Hematopoietic multipotent progenitor cell treated with erythropoietin and hydrocortisone succinate and interleukin-3 and kit ligand, for 8 days (in vitro differentiated cells): ENCODE measurements at regions not wholly inside any gene's neighbourhood (a gene's known extent, or its start where the extent isn't known, plus 50 kb on each side); places are given as distances from the start of the nearest gene placed in this dataset.

Experiments used
- DNase-seq: peaks from one replicate; pipeline ENCODE4 v3.0.0-alpha.2; 2015

DNA sequence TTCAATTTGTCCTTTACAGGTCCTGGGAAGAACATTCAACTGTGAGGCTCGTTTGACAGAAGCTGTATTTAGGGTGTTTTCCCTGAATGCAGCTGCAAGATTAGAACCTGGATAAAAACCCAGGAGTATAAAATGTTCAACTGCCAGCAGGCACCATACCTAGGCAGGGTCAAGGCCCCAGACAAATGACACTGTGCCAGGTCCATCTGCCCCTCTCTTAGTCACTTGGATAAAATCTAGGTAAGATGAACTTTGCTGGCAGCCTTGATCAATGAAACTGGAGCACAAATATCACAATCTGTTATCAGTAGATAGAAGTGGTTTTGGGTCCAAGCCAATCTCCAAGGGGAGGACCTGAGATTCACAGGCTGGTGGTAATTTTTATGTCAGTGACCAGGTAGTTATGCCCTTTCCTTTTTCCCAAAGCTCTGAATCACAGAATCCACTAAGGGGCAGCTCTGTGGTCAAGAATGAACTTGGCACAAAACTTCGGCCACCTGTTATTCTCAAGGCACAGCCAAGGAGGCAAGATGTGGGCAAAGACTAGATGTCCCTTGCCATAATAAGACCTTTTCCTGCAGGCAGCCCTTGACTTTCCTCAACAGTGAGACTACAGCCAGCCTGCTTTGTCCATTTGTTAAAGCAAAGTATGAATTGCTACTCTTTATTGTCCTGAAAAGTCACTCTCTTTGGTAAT is 501.0 kb downstream of the PPARGC1A start:
- no peak for DNase-seq

DNA sequence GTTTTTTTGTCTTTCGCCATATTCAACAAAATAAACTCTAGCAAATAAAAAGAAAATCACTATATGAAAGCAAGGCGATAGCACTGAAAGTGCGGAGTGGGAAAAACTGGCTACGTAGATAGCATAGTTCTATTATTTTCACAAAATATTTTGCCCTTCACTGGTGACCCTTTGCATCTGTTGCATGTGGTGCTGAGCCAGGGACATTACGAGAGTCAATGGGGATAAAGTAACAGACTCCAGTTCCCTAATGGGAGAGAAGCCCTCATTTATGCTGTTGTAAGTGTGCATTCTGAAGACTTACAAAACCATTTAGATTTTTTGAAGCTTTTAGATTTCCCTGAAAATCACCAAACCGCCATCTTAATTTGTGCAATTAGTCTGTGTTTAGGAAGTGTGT is 501.6 kb downstream of the PPARGC1A start:
- DNase-seq: no peak

DNA sequence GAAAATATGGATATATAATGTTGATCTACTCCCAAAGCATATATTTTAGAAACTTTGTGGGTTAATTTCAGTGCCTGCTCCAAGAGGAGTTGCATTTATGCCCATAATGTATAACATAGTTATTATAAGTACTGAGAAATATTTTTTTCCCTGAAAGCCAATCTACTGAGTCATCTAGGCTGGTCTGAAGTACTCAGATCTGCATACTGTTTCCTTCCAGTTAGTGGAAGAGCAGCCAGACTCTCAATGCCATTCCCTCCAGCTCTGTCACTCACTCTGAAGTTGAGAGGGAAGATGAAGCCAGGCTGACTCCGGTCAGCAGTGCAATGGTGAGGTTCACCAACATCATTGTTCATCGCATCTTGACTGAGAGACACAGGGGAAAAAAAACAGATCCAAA is 505.1 kb downstream of the PPARGC1A start:
- no peak for DNase-seq

DNA sequence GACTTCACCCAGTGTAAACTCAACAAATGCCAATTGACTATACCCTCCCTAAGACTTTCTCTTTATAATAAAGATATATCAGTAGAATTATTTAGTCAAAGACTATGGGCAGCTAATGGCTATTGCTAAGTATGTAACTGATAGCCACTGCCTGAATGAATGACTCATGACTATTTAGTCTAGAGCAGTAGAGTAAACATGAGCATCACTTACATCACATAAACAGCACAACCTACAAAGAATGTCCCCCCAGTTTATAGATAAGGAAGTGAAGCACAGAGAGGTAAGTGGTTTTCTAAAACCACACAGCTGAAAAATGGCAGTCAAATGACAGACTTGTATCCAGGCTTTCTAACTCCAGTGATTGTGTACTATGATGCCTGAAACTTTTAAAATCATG is 507.0 kb downstream of the PPARGC1A start:
- no peak for DNase-seq

DNA sequence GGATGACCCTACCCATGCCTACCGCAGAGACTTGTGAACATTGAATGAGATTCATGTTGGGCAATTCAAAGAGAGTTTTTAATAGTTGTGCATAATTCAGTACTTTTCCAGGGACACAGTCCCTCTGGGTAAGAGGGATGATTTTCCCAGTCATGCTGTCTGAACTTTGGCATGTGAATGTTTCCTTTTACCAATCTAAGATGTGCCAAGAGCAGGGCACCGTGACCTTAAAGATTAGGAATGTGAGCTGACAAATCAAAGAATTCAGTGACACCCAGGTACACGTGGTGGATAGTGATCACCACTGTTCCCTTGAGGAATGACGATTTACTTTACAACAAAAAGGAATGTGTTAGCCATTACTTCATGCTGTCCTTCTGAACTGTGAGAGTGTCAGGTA is 515.6 kb downstream of the PPARGC1A start:
- DNase-seq: no peak

DNA sequence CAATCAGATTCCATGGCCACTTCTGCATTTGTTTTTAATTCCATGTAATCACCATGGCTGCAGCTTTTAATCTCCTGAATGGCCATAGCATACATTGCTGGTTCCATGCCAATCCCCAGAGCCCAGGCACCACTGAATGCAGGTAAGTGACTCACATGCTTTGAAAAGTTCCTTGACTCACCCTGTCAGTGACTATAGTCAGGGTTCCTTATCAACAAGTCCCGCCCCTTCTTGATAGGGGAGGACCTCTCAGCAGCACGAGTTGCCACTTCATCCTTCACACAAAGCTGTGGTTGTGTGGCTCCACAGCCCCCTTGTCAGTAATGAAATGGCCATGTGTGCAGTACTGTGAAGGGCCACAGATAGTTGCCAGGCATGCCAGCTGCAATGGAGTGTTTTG is 516.6 kb downstream of the PPARGC1A start:
- peak; percentile 2 for DNase-seq

DNA sequence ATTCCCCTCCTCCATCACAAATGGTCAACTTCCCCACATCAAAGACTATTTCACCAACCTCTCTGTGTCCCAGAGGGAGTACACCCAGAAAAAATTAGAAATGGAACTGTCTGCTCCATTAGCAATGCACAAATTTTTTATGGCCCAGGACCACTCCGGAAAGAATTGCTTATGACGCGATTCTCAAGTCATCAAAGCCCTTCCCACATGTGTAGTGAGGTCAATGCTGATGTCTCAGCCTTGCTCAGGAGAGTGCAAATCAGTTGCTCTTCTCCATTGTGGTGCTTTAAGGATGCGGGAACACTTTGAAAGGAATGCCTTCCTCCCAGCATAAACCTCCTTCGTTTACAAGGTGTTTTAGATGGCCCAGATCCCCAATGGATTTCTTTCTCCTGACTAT is 518.3 kb downstream of the PPARGC1A start:
- DNase-seq: no peak

DNA sequence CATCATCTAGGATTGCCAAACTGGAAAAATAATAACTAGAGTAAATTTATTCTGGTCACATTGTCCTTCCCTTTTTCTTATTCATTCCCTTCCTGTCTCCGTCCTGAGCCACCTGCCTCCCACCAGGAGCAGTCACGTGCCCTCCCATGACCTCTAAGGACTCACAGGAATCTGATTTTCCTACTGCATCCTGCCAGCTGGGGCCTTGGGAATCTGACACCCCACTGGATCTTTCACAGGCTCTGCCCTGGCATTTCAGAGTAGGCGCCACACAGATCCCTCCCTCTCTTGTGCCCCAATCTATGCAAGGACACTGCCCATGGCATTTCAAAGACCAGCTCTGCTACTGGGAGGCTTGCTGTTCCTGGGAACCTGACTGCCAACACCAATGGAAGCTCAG is 520.5 kb downstream of the PPARGC1A start:
- no peak for DNase-seq

DNA sequence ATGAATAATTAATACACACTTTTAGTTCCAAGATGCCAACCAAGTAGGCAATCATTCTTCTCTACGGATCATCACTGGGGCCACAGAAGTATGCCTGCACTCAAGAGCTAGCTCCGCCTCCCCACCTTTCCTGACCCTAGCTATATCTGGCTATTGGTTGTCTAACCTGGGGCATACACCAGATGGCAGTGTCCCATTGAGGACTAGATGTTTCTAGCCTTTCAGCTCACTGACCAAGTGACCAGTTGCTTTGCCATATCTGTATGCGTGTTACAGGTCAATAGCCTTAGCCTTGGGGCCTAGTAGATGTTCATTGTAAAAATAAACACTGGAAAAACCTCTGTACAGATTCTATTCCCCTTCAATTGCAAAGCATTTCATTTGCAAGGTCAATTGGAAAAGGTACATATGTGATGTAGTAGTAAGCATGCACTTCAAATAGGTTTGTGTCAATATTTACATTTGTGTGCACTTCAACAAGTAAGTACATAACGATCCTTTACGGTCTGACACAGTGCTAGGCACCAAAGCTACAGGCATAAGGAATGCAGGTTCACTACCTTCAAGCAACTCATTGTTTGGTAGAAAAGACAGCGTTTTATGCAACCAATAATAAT is 521.7 kb downstream of the PPARGC1A start:
- no peak for DNase-seq

DNA sequence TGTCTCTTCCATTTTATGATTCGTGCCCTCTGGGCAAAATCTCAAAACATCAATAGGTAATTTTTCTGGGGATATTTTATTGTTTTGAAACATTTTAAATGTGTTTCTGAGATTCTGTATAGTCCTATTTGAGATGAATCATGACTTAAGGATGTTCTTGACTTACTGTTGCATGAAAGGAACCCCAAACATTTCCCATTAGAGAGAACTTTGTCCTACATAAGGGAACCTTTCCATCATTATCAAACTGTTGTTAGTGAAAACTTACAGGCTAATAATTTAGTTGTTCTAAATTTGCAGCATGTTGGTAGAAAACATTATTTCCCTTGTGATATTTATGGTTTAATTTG is 523.3 kb downstream of the PPARGC1A start:
- DNase-seq: no peak

DNA sequence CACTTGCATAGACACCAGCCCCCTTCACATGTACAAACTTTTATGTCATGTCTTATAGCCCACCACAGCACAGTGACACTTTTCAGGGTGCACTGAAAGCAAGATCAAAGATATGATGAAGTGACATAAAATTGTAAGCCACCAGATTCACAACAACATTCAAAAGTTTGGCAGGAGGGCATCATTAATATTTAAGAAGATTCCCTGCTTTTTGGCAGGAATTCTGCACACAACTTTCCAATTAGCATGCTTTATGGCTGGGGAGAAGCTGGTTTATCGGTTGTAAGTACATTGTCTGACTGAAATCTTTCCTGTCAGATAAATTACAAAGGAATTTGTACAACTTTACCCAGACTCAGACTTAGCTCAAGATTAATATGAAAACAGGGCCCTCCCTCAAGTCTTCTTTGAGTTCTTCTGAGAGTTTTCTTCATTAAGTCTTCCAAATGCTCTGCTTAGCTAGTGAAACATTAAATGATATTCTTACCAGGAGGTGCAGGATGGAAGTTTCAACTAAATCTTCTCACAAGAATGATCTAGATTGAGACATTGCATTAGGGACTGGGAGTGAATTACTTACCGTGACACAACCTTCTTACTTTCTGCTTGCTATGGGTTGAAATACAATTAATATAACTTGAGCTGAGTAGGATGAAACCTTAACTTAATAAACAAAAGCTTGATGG is 523.8 kb downstream of the PPARGC1A start:
- no peak for DNase-seq

DNA sequence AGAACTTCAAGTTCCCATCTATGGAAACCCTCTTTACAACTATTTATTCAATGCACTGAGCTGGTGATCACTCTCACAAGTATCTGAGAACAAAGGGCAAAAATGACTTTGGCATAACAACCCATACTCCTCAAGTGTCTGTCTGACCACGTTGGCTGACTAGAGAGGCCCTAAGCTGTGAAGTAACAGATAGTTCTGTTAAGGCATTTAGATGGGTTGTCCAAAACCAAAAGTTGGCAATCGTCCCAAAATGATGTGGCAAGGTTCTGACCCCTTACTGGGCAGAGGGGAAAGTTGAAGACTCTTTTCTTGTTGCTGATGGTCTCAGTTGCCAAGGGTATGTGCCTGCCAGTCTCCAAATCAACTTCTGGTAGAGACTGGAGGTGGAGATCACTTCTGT is 524.8 kb downstream of the PPARGC1A start:
- no peak for DNase-seq

DNA sequence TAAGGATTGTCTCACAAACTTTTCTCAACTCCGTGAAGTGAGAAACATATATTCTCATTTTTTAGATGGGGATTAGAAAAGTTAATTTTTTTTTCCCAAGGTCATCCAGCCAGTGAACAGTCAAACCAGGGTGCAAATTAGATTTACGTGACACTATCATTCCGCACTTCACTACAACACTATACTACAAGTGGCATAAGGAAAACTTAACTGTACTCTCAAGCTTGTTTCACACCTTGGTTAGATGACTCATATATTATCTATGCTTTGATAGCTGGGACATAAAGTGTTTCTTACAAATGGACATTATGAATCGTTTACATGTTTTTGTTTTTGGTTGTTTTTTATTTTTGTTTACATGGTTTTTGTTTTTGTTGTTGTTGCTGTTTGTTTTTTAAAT is 525.7 kb downstream of the PPARGC1A start:
- no peak for DNase-seq

DNA sequence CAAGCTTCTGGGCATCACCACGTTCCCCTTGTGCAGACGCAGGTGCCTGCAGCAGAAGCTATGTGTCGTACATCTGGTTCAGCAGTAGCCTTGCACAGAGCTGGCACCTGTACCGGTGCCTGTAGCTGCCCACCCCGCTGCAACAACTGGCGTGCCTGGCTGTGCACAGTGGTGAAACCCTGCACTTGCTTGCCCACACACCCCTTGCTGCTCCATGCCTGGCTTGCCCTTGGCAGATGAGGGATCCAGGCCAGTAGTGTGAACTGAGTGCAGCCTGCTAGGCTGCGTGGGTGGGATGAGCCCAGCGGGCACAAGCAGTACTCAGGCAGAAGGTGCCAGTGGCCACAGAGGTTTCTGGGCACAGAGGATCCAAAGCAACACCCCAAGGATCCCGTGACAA is 528.4 kb downstream of the PPARGC1A start:
- DNase-seq: no peak

DNA sequence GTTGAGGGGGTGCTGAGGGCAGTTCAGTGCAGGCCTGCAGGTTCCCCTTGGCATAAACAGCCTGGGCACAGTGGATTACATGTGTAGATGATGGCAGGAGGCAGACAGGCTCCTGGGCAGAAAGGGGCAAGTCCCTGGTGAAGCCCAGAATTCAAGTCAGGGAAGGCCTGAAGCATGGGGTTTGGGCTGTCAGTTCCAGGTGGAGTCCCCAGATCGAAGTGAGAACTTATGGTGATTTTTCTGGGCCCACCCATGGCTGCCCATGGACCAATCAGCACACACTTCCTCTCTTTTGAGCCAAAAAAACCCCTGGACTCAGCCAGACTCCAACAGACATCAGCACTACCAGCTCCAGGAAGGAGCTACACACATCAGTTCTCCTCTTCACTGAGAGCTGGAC is 529.1 kb downstream of the PPARGC1A start:
- DNase-seq: no peak

DNA sequence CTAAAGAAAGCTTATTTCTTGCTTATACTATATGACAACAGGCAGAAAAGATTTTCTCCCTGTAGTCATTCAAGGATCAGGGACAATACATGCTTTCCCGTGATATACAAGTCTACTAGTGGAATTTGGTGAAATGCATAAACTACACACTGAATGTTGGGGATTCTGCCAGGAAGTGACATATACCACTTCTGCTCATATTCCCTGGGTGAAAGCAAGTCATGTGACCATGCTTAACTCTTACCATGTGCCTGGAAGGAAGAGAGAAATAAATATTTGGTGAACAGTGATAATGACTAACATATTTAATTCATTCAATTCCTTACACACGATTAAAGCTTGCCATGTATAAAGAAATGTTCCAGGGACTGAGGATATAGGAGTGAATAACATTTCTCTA is 534.6 kb downstream of the PPARGC1A start:
- no peak for DNase-seq

DNA sequence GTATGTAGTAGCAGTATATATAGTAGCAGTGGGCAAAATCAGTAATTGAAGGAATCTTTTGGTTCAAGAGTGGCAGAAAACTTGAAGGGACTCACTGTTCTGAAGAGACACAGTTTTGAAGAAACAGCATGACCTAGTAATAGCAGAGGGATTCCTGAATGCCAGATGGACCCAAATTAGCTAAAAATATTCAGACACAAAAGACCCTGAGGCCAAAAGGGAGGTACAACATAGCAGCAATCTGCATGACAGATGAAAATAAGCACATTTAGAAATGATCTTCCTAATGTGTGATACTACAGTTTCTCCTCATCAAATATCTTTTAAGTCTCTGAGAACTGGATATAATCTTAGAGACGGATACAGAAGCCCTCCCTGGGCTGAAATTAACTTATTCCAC is 536.6 kb downstream of the PPARGC1A start:
- no peak for DNase-seq

DNA sequence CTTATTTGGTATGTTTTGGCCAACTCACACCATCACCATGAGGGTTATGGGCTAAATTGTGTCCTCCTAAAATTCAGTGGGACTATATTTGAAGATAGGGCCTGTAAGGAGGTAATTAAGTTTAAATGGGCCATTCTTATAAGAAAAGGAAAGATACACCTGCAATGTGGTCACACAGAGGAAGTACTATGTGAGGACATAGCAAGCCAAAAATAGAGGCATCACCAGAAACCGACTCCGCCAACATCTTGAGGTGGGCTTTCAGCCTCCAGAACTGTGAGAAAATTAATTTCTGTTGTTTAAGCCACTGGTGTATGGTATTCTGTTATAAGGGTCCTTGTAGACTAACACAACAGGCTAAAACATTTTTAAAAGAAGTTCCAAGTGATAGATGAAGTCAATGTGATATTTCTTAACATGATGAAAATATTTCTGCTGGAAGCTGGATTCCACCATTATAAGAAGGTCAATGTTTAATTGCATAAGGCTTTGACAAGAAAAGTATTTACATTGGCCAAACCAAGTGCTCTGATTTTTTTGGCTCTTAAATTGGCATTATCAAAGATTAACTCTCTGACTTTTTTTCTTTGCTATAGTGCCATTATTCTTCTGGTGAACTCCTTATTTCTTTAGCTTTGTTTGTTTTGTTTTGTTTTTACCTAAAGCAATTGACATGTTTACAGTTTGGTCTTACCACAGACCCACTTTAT is 540.9 kb downstream of the PPARGC1A start:
- no peak for DNase-seq

DNA sequence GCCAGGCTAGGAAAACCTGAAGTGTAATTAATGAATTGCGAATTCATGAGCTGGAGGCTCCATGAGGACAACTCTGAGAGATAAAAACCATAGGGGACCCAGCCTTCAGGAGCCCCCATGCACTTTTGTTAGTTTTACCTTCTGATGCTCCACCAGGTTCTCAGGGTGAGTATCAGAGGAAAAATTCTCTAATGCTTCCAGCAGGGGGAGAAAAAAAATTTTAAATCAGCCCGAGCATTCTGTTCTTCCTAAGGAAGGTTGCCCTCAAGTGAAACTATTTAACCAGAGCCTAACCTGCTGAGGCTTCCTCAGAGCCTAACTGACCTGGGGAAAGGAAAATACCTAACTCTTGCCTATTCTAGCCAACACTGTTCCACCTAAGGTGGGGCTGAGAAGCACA is 552.6 kb downstream of the PPARGC1A start:
- DNase-seq: no peak

DNA sequence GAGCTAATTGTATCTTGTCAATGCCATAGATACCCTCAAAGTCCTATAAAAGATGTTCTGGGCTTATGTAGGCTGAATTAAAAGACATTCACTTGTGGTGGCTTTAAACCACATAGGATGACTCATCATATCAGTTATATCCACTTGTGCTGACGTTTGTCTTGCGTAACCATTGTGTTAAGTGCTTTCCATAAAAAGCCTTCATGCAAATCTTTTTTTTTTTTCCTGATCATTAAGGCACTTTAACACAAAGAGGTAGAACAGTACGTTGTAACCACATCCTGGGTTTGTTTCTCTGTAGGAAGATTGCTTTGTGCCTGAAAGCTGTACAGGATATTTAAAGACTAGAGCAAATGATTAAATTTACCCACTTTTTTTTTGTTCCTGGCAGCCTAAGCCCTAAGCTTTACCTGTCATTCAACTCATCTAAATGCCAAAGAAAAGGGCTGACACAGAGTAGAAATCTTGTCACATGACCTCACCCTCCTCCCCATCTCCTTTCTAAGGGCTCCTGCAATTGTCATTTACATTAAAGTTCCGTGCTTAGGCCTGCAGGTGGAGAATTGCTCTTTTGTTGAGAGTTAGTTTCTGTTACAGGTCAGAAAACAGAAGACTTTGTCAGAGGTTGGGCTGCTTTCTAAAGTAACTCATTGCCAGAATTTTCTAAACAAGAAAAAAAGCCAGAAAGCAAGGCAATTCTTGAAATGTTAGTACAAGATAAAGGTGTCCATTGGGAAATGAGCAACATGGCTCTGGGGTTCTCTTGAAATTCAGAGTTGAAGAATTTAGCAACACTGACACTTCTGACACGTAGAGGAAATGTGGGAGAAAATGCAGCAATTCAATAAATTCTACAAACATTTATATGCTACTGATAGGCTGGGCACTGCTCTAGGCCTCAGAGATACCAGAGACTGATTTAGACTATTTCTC is 555.6 kb downstream of the PPARGC1A start:
- DNase-seq: peak; percentile 72

DNA sequence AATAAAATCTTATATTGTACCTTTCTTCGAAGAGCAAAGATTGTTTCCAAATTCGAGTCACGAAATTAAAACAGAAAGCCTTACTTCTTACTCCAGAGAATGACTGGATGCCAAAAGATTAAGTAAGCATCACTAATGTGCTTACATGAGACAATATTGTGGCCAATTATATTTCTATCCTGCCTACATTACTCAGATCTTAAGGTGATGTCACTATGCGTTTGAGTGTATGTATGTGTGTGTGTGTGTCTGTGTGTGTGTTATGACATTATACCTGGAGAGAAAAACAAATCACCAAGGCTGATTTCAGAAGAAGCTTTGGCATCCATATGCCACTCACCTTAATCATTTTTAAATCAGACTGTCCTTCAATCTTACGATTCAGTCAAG is 556.3 kb downstream of the PPARGC1A start:
- no peak for DNase-seq

DNA sequence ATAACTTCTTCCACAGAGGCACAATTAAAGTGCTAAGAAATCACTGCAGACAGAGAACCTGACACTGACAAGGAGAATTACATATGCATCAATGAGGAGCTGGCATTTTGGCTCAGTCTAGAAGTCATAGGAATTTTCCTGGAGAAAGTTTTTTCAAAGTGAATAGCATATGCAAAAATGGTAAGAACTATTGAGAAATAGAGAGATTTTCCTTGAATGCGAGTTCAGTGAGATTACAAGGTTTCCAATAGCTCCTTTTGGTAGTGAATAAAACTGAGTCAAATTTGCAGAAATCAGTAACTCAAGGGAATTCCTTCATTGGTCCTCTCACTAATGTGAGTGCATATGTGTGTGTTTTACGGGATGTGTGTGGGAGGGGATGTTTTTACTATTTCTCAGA is 557.5 kb downstream of the PPARGC1A start:
- no peak for DNase-seq

DNA sequence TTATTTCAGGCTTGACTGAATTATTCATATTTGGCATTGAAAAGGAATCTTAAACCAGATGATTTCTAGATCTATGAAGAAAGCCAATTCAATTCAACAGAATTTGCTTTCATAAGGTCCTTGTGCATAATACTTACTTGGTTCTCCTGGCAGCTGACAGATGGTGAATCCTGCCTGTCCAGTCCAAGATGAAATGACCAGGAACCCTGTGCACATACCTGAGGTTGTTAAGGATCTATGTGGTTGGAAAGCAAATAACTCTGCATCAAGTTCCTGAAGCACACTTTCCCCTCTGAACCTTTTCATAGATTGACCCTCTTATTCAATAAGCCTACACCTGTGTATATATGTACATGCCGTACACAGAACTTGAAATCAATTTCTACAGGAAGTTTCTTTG is 562.7 kb downstream of the PPARGC1A start:
- no peak for DNase-seq
